ENCODE measurements at regions not wholly inside any gene's neighbourhood (a gene's known extent, or its start where the extent isn't known, plus 50 kb on each side); places are given as distances from the start of the nearest gene placed in this dataset.
"Not testable (repeated sequence)": the region's sequence is repeated elsewhere in the genome, so short reads cannot be mapped to it uniquely, and the experiment has no call there.

GRCh38 chr10:78096486-78096885 lies 62.8 kb downstream of the RPS24 start:
- DNase-seq: not testable (repeated sequence)

DNA sequence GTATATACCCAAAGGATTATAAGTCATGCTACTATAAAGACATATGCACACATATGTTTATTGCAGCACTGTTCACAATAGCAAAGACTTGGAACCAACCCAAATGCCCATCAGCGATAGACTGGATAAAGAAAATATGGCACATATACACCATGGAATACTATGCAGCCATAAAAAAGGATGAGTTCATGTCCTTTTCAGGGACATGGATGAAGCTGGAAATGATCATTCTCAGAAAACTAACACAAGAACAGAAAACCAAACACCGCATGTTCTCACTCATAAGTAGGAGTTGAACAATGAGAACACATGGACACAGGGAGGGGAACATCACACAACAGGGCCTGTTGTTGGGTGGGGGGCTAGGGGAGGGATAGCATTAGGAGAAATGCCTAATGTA lies 68.9 kb downstream of the RPS24 start:
- DNase-seq: not testable (repeated sequence)

- DNase-seq: no peak
These were observed 75.5 kb downstream of the RPS24 start for GRCh38 chr10:78109210-78109609.

GRCh38 chr10:78115135-78115853 lies 81.6 kb downstream of the RPS24 start:
- no peak for DNase-seq

DNA sequence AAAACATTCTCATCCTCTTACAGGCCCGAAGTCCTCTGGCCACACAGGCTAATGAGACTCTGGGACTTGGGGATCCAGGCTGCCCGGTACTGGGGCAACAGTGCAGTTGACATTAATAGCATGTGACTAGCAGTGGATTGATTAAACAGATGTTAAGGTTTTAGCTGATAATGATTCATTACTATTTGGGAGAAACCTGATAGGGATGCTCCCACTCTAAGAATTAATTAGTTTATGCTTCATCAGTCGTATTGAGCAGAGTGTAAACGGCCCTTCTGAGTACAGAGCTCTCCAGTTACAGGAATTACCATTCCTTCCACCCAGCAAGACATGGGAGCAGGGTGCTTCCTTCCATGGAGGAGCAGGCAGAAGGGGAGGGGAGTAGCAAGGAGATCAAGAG lies 82.7 kb downstream of the RPS24 start:
- DNase-seq: no peak

GRCh38 chr10:78118591-78118990 lies 84.9 kb downstream of the RPS24 start:
- no peak for DNase-seq

DNA sequence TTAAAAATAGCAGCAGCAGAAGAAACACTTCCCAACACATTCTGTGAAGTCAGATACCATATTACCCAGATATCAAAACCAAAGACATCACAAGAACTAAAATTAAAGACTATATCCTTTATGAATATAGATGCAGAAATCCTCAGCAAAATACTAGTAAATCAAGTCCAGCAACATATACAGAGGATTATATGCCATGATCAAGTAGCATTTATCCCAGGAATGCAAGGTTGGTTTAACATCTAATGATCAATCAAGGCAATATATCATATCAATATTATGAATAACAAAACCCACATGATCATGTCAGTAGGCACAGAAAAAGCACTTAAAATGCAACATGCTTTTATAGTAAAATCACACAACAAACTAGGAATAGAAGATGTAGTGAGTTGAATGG lies 88.1 kb downstream of the RPS24 start:
- DNase-seq: no peak

GRCh38 chr10:78124167-78124566 lies 90.5 kb downstream of the RPS24 start:
- no peak for DNase-seq

DNA sequence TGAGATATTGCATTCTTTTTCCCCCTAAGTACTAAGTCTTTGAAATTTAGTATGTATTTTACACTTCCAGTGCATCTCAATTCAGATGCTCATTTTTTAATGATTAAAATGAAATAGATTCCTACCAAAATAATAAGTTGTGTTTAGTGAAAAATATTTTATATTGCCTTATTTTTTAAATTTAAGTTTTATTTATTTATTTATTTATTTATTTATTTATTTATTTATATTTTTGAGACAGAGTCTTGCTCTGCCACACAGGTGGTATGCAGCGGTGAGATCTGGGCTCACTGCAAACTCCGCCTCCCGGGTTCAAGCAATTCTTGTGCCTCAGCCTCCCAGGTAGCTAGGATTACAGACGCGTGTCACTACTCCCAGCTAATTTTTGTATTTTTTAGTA lies 95.5 kb downstream of the RPS24 start:
- no peak for DNase-seq

DNA sequence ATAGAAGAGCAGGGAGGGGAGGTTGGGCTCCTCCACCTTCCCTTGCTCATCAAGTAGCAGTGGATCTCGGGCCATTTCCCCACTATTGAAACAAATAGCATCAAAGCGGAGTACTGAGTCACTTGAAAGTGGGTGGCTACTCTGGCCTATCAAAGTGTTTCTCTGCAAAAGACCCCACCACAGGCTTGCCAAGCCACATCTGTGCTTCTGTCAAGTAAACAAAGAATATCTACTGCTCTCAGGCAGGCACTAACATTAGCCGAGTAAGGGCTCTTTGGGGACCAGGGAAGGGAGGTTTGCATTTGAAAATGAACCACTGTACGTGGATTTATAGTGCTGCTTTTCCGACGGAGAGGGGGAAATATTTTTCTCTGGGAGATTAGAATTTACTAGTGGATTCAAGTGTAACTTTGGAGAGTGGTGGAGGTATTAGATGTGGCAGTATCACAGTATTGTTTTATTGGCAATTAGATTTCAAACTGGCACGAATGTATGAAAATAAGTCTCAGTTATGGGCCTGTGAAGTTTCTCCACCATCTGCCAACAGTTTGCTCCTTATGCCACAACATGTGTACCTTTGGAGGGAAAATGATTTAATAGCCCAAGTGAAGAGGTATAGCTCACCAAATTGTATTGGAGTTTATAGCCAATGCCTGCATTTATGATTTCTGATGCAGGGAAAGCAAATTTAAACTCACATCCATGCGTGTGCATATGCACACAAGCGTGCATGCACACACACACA lies 97.5 kb downstream of the RPS24 start:
- DNase-seq: no peak

DNA sequence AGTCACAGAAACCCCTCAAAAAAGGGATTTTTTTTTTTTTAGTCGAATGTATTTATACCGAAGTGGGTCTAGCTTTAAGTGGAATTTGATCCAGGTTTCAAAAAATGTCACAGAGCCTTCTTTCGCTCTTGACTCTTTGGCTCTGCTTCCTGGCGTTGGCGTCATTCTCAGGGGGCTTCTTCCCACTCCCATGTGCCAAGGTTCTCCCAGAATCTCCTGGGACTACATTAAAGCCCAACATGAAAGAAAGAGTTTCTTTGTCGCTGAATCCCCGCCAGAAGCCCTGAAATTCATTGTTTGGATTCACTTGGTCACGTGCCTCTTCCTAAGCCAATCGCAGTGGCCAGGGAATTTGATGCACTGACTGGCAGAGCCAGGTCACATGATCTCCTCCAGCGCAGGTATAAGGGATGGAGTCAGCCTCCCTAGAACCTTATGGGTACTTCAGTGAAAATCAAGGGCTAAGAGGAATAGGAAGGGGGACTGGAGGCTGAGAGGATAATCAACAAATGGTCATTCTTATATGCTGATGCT lies 101.2 kb downstream of the RPS24 start:
- no peak for DNase-seq

- no peak for DNase-seq
These were observed 103.5 kb downstream of the RPS24 start for GRCh38 chr10:78137147-78137546.

GRCh38 chr10:78139341-78139740 lies 105.7 kb downstream of the RPS24 start:
- no peak for DNase-seq

- DNase-seq: no peak
These were observed 106.5 kb downstream of the RPS24 start for GRCh38 chr10:78140066-78140630.

- DNase-seq: no peak
These were observed 109.9 kb downstream of the RPS24 start for GRCh38 chr10:78143576-78143975.

DNA sequence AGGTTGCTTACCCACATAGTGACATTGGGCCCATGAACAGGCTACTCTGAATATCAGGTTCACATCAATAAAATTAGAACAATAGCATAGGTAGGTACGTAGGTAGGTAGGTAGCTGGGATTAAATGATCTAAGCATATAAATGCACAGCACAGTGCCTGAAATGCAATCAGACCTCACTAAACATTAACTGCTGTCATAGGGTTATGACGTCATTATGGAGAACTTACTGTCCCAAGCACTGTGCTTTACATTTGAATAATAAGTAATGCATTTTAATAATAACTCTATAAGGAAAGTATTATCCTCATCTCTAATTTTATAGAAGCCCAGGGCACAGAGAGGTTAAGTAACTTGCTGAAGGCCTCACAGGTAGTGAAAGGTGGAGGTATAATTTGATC lies 112.5 kb downstream of the RPS24 start:
- no peak for DNase-seq

- no peak for DNase-seq
These were observed 113.5 kb downstream of the RPS24 start for GRCh38 chr10:78147202-78147601.

- no peak for DNase-seq
These were observed 114.7 kb downstream of the RPS24 start for GRCh38 chr10:78148216-78148960.

DNA sequence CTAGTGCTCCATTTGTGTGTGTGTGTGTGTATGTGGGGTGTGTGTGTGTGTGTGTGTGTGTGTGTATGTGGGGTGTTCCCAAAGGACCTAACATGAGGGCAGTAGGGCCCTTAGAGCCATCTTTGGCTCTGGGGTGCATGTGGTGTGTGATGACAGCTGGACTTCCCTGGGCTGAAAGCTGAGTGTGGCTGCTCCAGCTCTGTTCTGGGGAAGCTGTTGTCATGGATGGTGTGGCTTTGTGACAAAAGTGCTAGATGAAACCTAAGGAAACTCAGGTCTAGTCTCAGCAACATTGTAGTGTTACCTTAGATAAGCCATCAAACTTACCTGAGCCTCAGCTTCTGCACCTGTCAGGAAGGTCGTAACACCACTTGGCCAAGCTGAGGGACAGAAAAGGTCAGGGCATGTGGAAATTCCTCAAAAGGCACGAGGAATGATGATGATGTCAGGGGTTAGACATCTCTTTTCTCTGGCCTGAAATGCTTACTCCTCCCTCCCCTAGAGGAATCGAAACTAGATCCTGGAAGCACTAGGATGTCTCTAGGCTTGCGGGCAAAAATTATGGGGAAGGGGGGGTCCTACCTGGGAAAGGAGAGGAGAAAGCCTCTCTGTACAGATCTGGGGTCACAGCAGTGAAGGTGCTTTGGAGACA lies 115.4 kb downstream of the RPS24 start:
- no peak for DNase-seq

- DNase-seq: no peak
These were observed 117.1 kb downstream of the RPS24 start for GRCh38 chr10:78150756-78151155.

- no peak for DNase-seq
These were observed 122.1 kb downstream of the RPS24 start for GRCh38 chr10:78155722-78156121.

- no peak for DNase-seq
These were observed 126.9 kb downstream of the RPS24 start for GRCh38 chr10:78160591-78160990.

DNA sequence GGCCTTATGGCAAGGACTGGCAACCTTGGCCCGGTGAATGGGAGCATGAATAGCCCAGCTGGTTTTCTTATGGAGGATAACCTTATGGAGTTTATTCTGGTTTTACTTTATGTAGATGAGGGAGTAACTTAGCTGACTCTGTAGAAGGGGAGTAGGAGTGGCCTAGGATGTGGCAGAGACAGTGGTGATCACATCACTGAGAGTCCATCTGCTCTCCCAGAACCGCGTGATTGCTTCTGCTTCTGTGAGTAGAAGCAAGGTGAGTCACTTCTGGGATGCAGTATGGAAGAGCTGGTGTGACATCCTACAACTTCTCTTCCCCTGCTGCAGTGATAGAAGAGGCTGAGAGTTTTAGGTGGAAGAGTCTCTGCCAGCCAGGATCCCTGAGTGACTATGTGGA lies 129.2 kb downstream of the RPS24 start:
- DNase-seq: no peak

Measured in stimulated activated CD4-positive, alpha-beta T cell treated with anti-CD3 and anti-CD28 coated beads, Interleukin-4, amount 100 ng/mL, for 24 hours (primary cell).